ENCODE measurements at regions not wholly inside any gene's neighbourhood (a gene's known extent, or its start where the extent isn't known, plus 50 kb on each side); places are given as distances from the start of the nearest gene placed in this dataset.
A peak's percentile ranks its signal among the peaks of the same experiment; 100 is the strongest.

DNA sequence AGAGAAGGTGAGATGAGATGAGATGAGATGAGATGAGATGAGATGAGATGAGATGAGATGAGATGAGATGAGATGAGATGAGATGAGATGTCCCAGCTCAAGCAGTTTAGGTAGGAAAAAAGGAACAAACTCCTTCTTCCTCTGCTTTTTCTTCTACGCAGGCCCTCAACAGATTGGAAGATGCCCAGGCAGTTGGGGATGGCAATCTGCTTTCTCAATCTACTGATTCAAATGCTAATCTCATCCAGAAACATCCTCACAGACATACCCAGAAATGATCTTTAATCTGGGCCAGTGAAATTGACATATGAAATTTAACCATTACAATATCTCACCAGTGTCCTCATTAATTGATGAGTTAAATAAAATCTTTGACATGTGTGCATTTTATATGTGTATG lies 370.3 kb upstream of the SLC7A11 start:
- no peak overlapping the region for H3K4me3 ChIP-seq (ENCODE audit: control insufficient read depth, low read depth, low read length)
- TF ChIP-seq, protein P1, sequence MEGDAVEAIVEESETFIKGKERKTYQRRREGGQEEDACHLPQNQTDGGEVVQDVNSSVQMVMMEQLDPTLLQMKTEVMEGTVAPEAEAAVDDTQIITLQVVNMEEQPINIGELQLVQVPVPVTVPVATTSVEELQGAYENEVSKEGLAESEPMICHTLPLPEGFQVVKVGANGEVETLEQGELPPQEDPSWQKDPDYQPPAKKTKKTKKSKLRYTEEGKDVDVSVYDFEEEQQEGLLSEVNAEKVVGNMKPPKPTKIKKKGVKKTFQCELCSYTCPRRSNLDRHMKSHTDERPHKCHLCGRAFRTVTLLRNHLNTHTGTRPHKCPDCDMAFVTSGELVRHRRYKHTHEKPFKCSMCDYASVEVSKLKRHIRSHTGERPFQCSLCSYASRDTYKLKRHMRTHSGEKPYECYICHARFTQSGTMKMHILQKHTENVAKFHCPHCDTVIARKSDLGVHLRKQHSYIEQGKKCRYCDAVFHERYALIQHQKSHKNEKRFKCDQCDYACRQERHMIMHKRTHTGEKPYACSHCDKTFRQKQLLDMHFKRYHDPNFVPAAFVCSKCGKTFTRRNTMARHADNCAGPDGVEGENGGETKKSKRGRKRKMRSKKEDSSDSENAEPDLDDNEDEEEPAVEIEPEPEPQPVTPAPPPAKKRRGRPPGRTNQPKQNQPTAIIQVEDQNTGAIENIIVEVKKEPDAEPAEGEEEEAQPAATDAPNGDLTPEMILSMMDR (IDR thresholded peaks at IDR 0.05; ENCODE audit: control insufficient read depth, insufficient read depth, low read depth, low read length, missing control alignments): no peak
- DNase-seq (ENCODE audit: low read depth): no peak

DNA sequence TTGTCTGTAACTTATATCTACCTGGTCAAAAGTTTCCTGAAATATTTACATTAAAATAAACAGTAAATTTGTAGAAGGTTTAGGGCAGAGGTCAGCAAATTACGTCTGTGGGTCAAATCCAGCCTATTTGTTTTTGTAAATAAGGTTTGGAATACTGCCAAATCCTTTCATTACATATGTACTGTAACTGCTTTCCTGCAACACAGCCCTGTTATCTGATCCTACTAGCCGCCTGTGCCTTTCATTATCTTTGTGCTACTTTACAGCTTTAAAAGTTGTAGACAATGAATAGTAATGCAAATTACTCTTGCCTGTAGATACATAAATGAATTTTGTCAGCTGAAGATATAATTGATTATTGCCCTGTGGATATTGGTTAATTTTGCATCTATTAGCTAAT lies 369.6 kb upstream of the SLC7A11 start:
- H3K4me3 ChIP-seq (ENCODE audit: control insufficient read depth, low read depth, low read length): no peak overlapping the region
- no peak for DNase-seq (ENCODE audit: low read depth)
- TF ChIP-seq, protein P1 (IDR thresholded peaks at IDR 0.05; ENCODE audit: control insufficient read depth, insufficient read depth, low read depth, low read length, missing control alignments): no peak

DNA sequence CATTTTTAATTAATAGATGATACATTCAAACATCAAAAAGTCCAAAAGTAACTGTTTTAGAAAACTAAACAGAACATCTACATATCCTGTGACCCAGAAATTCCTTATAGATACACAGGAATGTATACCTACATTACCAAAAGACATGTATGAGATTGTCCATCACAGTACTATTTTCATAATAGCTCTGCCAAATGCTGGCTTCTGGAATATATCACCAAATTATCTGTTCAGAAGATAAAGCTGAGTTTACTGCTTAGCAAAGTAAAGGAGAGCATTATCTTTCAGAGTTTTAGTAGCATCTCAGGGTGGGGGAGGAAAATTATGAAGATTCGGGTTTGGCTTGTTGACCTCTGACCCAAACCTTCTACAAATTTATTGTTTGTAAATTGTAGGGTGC lies 368.9 kb upstream of the SLC7A11 start:
- no peak for DNase-seq (ENCODE audit: low read depth)
- H3K4me3 ChIP-seq (ENCODE audit: control insufficient read depth, low read depth, low read length): no peak overlapping the region
- TF ChIP-seq, protein P1 (IDR thresholded peaks at IDR 0.05; ENCODE audit: control insufficient read depth, insufficient read depth, low read depth, low read length, missing control alignments): no peak

DNA sequence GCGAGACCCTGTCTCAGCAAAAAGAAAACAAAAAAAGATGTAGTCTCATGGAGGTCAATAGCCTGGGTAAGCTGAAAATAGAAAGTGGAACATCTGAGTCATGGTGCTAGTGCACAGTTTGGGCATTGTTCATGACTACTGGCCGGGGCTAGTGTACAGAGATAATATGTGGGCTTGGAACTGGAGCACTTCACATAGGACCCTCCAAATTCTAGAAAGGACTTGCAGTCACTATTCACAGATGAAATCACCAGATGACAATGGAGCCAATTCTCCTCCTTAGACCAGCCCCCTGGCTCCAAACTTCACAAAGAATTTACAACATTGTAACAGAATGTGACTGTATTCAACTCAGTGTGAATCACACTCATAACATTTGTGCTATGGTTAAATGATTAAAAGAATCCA lies 367.8 kb upstream of the SLC7A11 start:
- TF ChIP-seq, protein P1 (IDR thresholded peaks at IDR 0.05; ENCODE audit: control insufficient read depth, insufficient read depth, low read depth, low read length, missing control alignments): no peak
- peak; percentile 58 for DNase-seq (ENCODE audit: low read depth)
- H3K4me3 ChIP-seq (ENCODE audit: control insufficient read depth, low read depth, low read length): no peak overlapping the region

DNA sequence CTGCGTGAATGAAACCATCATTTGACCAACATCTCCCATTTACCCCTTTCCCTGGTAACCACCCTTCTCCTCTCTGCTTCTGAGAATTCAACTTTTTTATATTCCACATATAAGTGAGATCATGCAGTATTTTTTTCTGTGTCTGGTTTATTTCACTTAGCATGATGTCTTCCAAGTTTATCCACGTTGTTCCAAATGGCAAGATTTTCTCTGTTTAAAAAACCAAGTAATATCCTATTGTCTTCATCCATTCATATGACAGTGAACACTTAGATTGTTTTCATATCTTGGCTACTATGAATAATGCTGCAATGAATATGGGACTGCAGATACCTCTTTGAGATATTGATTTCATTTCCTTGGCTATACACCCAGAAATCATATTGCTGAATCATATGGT lies 362.4 kb upstream of the SLC7A11 start:
- no peak overlapping the region for H3K4me3 ChIP-seq (ENCODE audit: control insufficient read depth, low read depth, low read length)
- no peak for DNase-seq (ENCODE audit: low read depth)
- TF ChIP-seq, protein P1 (IDR thresholded peaks at IDR 0.05; ENCODE audit: control insufficient read depth, insufficient read depth, low read depth, low read length, missing control alignments): no peak

DNA sequence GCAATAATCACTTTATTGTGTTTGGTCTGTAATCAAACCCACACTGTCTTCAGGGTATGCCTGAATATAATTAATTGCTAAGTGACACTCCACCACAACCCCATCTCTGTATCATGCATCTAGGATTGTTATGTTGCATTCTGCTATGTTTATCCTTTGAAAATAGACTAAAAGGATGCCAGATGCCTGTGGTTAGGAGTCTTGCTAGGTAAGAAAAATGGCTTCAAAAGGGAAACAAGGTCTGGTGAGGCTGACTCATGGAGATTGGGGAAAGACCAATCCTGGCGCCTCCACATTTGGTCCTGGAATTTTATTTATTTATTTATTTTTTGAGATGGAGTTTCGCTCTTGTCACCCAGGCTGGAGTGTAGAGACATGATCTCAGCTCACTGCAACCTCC lies 360.5 kb upstream of the SLC7A11 start:
- H3K4me3 ChIP-seq (ENCODE audit: control insufficient read depth, low read depth, low read length): no peak overlapping the region
- TF ChIP-seq, protein P1 (IDR thresholded peaks at IDR 0.05; ENCODE audit: control insufficient read depth, insufficient read depth, low read depth, low read length, missing control alignments): no peak
- no peak for DNase-seq (ENCODE audit: low read depth)

DNA sequence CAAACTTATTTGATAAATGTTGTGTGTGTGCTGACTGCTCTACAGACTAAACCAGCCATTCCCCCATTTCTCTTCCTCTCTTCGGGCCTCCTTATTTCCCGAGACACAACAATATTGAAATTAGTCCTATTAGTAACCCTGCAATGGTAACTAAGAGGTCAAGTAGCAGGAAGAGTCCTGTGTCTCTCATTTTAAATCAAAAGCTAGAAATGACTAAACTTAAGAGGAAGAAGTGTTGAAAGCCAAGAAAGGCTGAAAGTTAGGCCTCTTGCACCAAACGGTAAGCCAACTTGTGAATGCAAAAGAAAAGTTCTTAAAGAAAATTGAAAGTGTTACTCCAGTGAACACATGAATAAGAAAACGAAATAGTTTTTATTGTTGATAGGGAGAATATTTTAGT lies 357.8 kb upstream of the SLC7A11 start:
- DNase-seq (ENCODE audit: low read depth): no peak
- H3K4me3 ChIP-seq (ENCODE audit: control insufficient read depth, low read depth, low read length): no peak overlapping the region
- TF ChIP-seq, protein P1 (IDR thresholded peaks at IDR 0.05; ENCODE audit: control insufficient read depth, insufficient read depth, low read depth, low read length, missing control alignments): no peak

All from AG09309 (cell line).